SK-N-SH (cell line): ENCODE measurements at regions not wholly inside any gene's neighbourhood (a gene's known extent, or its start where the extent isn't known, plus 50 kb on each side); places are given as distances from the start of the nearest gene placed in this dataset.

Experiments used
- CTCF ChIP-seq: fragments of 200-600 bp; sonication (generic); IDR thresholded peaks from 2 replicates; pipeline ENCODE4 v1.6.1; 2017; ENCODE audit warnings: antibody characterized with exemption, mild to moderate bottlenecking, moderate library complexity
- GATA2 ChIP-seq: sonication (generic); formaldehyde crosslinking; IDR thresholded peaks from 2 replicates; pipeline ENCODE4 v1.5.0; 2020; ENCODE audit warnings: mild to moderate bottlenecking, missing genetic modification reagents
- REST ChIP-seq: IDR thresholded peaks from 2 replicates; pipeline ENCODE4 v1.6.1; 2012; ENCODE audit warnings: mild to moderate bottlenecking, low read depth, low read length, moderate library complexity
- TF ChIP-seq, protein P1 (sequence below): IDR thresholded peaks from 2 replicates; pipeline ENCODE4 v1.4.0; 2012; ENCODE audit warnings: low read depth

GRCh38 chr3:124381575-124382333, 348.5 kb upstream of the UMPS start:
- TF ChIP-seq CTCF (no peak), GATA2 (no peak), REST (no peak)
- TF ChIP-seq, protein P1, sequence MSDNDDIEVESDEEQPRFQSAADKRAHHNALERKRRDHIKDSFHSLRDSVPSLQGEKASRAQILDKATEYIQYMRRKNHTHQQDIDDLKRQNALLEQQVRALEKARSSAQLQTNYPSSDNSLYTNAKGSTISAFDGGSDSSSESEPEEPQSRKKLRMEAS: no peak
